Lower lobe of right lung (tissue), 2 donors: ENCODE measurements at regions not wholly inside any gene's neighbourhood (a gene's known extent, or its start where the extent isn't known, plus 50 kb on each side); places are given as distances from the start of the nearest gene placed in this dataset.

Source experiments
- ATAC-seq, 2 donors: fragments of 200-7000 bp; cut with Tn5 transposase; one replicate each; pipeline ENCODE4 v1.9.1; 2020 to 2022; ENCODE audit warnings: mild to moderate bottlenecking in 2 of 2, moderate library complexity in 2 of 2
- DNase-seq: peaks from one replicate; pipeline ENCODE4 v3.0.0-alpha.2; 2020
- H3K27ac ChIP-seq: fragments of 200-600 bp; one replicate; pipeline ENCODE4 v1.8.0; 2022
- H3K27me3 ChIP-seq: fragments of 200-600 bp; one replicate; pipeline ENCODE4 v1.8.0; 2022; ENCODE audit warnings: low read depth
- H3K36me3 ChIP-seq: fragments of 200-600 bp; one replicate; pipeline ENCODE4 v1.8.0; 2022; ENCODE audit warnings: mild to moderate bottlenecking
- H3K4me1 ChIP-seq: fragments of 200-600 bp; one replicate; pipeline ENCODE4 v1.8.0; 2022
- H3K4me3 ChIP-seq: fragments of 200-600 bp; one replicate; pipeline ENCODE4 v1.8.0; 2022; ENCODE audit warnings: mild to moderate bottlenecking
- H3K9me3 ChIP-seq: fragments of 200-600 bp; one replicate; pipeline ENCODE4 v1.8.0; 2022
- CTCF ChIP-seq: fragments of 200-600 bp; IDR thresholded peaks from one replicate; pipeline ENCODE4 v1.8.0; 2022; ENCODE audit warnings: antibody characterized with exemption, mild to moderate bottlenecking
- intact Hi-C: fragments of 100-400 bp; cut with DNase I; formaldehyde crosslinking; loops from one replicate; pipeline ENCODE4 v1.11.0; 2022
- donor health status: DM: no; HTN: yes; CAD: no; lungs with severe emphysema.

- DNase-seq = no peak
- H3K27ac ChIP-seq = no peak overlapping the region
- no peak for TF ChIP-seq CTCF
- no peak overlapping the region for H3K4me3 ChIP-seq
- H3K27me3 ChIP-seq = peaks cover 6% of the 10 kb centered on the region
- H3K9me3 ChIP-seq = no peaks in the 10 kb centered on the region
- H3K4me1 ChIP-seq = peaks cover 9% of the 10 kb centered on the region
- no peaks in the 10 kb centered on the region for H3K36me3 ChIP-seq
- intact Hi-C loops = no loop called here
- peak in 1 of 2 donors; percentile 62 for ATAC-seq
These were observed 68.5 kb upstream of the LMO1 start for GRCh38 chr11:8332196-8332595.

GRCh38 chr11:8331767-8332166, 68.1 kb upstream of the LMO1 start:
- H3K27me3 ChIP-seq = peaks cover 6% of the 10 kb centered on the region
- H3K9me3 ChIP-seq = no peaks in the 10 kb centered on the region
- H3K36me3 ChIP-seq = no peaks in the 10 kb centered on the region
- H3K4me3 ChIP-seq = no peak overlapping the region
- TF ChIP-seq CTCF = no peak
- no peak overlapping the region for H3K27ac ChIP-seq
- DNase-seq (no peak), ATAC-seq (no peak)
- intact Hi-C loops = no loop called here
- peaks cover 9% of the 10 kb centered on the region for H3K4me1 ChIP-seq

GRCh38 chr11:8330896-8331295, 67.2 kb upstream of the LMO1 start:
- peaks cover 9% of the 10 kb centered on the region for H3K4me1 ChIP-seq
- no peak overlapping the region for H3K4me3 ChIP-seq
- no peak overlapping the region for H3K27ac ChIP-seq
- ATAC-seq (no peak), DNase-seq (no peak)
- no peaks in the 10 kb centered on the region for H3K36me3 ChIP-seq
- no peaks in the 10 kb centered on the region for H3K9me3 ChIP-seq
- intact Hi-C loops = no loop called here
- no peak for TF ChIP-seq CTCF
- H3K27me3 ChIP-seq = peaks cover 6% of the 10 kb centered on the region

GRCh38 chr11:8330404-8330803, 66.7 kb upstream of the LMO1 start:
- TF ChIP-seq CTCF = no peak
- DNase-seq (no peak), ATAC-seq (no peak)
- Histone ChIP-seq H3K36me3 (no peaks in the 10 kb centered on the region), H3K27me3 (peaks cover 6% of the 10 kb centered on the region), H3K4me1 (peaks cover 9% of the 10 kb centered on the region), H3K27ac (no peak overlapping the region), H3K9me3 (no peaks in the 10 kb centered on the region), H3K4me3 (no peak overlapping the region)
- intact Hi-C loops = no loop called here

- no peak for TF ChIP-seq CTCF
- no peak overlapping the region for H3K27ac ChIP-seq
- intact Hi-C loops = no loop called here
- no peaks in the 10 kb centered on the region for H3K36me3 ChIP-seq
- no peak for ATAC-seq
- H3K4me1 ChIP-seq = peaks cover 9% of the 10 kb centered on the region
- H3K9me3 ChIP-seq = no peaks in the 10 kb centered on the region
- peaks cover 6% of the 10 kb centered on the region for H3K27me3 ChIP-seq
- no peak for DNase-seq
- no peak overlapping the region for H3K4me3 ChIP-seq
These were observed 66.2 kb upstream of the LMO1 start for GRCh38 chr11:8329847-8330361.

- no peaks in the 10 kb centered on the region for H3K9me3 ChIP-seq
- intact Hi-C loops = no loop called here
- H3K36me3 ChIP-seq = no peaks in the 10 kb centered on the region
- DNase-seq = no peak
- H3K27me3 ChIP-seq = peaks cover 6% of the 10 kb centered on the region
- H3K4me3 ChIP-seq = no peak overlapping the region
- no peak for ATAC-seq
- TF ChIP-seq CTCF = no peak
- H3K27ac ChIP-seq = no peak overlapping the region
- peaks cover 9% of the 10 kb centered on the region for H3K4me1 ChIP-seq
These were observed 65.7 kb upstream of the LMO1 start for GRCh38 chr11:8329336-8329735.
